ENCODE measurements at regions not wholly inside any gene's neighbourhood (a gene's known extent, or its start where the extent isn't known, plus 50 kb on each side); places are given as distances from the start of the nearest gene placed in this dataset.

DNA sequence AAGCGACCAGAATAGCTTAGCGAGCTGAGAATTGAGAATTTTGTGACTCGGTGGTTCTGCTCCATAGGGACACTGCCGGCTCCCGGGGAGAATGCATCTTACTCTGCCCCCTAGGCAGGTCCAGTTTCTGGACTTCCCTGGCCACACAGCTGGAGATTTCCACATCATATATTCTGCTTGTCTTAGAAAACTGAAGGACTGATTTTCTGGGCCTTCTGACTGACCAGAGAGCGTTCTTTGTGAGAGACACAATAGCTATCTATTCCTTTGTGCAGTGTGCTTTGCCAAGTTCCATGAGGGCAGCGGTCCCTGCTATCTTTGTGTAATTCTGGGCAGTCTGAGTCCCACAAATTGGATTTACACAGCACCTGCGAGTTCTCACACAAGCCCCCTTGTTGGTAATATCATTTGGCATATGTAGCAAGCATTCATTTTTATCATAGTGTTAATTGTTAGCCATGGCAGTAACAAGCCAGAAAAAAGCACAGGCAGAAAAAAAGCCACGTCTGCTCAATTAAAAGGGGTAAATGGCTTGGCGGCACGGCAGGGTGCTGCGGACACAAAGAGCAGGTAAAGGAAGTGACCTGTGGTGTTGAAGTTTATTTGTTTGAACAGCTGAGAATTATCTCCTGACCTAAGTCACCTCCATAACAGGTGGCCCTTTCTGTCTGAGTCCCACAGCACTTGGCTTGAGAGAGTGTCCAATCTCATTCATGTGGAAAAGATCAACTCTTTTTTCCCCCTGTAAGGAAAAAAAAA is 688.7 kb downstream of the TUSC7 start:
- peak overlapping the region; percentile 80 for H3K27ac ChIP-seq (ENCODE audit: low read depth, low read length)
- Mint-ChIP-seq H3K27ac (peak overlapping the region; percentile 92), H3K4me1 (peaks cover 58% of the 10 kb centered on the region), H3K27me3 (ENCODE audit: insufficient read depth) (peaks cover 35% of the 10 kb centered on the region), H3K4me3 (peak overlapping the region; percentile 23), H3K36me3 (ENCODE audit: low read depth) (no peaks in the 10 kb centered on the region), H3K9me3 (no peaks in the 10 kb centered on the region)
- no peaks in the 10 kb centered on the region for H3K36me3 ChIP-seq (ENCODE audit: control insufficient read depth, insufficient read depth, low read length)
- peak overlapping the region; percentile 4 for H3K4me3 ChIP-seq (ENCODE audit: low read length)
- no peaks in the 10 kb centered on the region for H3K27me3 ChIP-seq (ENCODE audit: control insufficient read depth, insufficient read depth, low read length, poor library complexity, severe bottlenecking)
- DNase-seq, result peak; percentile 91
- 5 to 6% methylated on average over 7 to 12 of the region's 12 CpGs for WGBS, 2 experiments (ENCODE audit: insufficient coverage in 1 of 2, insufficient read length in 1 of 2)
- peak overlapping the region; percentile 58 for H3K9ac ChIP-seq (ENCODE audit: extremely low read depth, low read length, poor library complexity, severe bottlenecking)
- H3K4me1 ChIP-seq (ENCODE audit: control insufficient read depth, insufficient read depth, low read length), result peaks cover 24% of the 10 kb centered on the region
- no peaks in the 10 kb centered on the region for H3K9me3 ChIP-seq (ENCODE audit: control insufficient read depth, low read length)
- TF ChIP-seq, protein P1, sequence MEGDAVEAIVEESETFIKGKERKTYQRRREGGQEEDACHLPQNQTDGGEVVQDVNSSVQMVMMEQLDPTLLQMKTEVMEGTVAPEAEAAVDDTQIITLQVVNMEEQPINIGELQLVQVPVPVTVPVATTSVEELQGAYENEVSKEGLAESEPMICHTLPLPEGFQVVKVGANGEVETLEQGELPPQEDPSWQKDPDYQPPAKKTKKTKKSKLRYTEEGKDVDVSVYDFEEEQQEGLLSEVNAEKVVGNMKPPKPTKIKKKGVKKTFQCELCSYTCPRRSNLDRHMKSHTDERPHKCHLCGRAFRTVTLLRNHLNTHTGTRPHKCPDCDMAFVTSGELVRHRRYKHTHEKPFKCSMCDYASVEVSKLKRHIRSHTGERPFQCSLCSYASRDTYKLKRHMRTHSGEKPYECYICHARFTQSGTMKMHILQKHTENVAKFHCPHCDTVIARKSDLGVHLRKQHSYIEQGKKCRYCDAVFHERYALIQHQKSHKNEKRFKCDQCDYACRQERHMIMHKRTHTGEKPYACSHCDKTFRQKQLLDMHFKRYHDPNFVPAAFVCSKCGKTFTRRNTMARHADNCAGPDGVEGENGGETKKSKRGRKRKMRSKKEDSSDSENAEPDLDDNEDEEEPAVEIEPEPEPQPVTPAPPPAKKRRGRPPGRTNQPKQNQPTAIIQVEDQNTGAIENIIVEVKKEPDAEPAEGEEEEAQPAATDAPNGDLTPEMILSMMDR (conservative IDR thresholded peaks at IDR 0.05), result peak; percentile 27

- Mint-ChIP-seq H3K27ac (no peak overlapping the region), H3K36me3 (ENCODE audit: low read depth) (no peaks in the 10 kb centered on the region), H3K27me3 (ENCODE audit: insufficient read depth) (peaks cover 35% of the 10 kb centered on the region), H3K9me3 (no peaks in the 10 kb centered on the region), H3K4me3 (no peak overlapping the region), H3K4me1 (peaks cover 49% of the 10 kb centered on the region)
- Histone ChIP-seq H3K9me3 (ENCODE audit: control insufficient read depth, low read length) (no peaks in the 10 kb centered on the region), H3K27me3 (ENCODE audit: control insufficient read depth, insufficient read depth, low read length, poor library complexity, severe bottlenecking) (no peaks in the 10 kb centered on the region), H3K36me3 (ENCODE audit: control insufficient read depth, insufficient read depth, low read length) (no peaks in the 10 kb centered on the region), H3K27ac (ENCODE audit: low read depth, low read length) (peak overlapping the region; percentile 82), H3K4me3 (ENCODE audit: low read length) (peak overlapping the region; percentile 35), H3K4me1 (ENCODE audit: control insufficient read depth, insufficient read depth, low read length) (peaks cover 22% of the 10 kb centered on the region), H3K9ac (ENCODE audit: extremely low read depth, low read length, poor library complexity, severe bottlenecking) (peak overlapping the region; percentile 35)
- WGBS, 2 experiments (ENCODE audit: insufficient coverage in 1 of 2, insufficient read length in 1 of 2), result 6 to 12% methylated on average over 4 to 5 of the region's 5 CpGs
- TF ChIP-seq, protein P1 (conservative IDR thresholded peaks at IDR 0.05), result peak; percentile 32
- peak; percentile 68 for DNase-seq
These were observed 689.9 kb downstream of the TUSC7 start for GRCh38 chr3:117399311-117400078.

- Mint-ChIP-seq H3K27ac (no peak overlapping the region), H3K9me3 (no peaks in the 10 kb centered on the region), H3K4me3 (no peak overlapping the region), H3K36me3 (ENCODE audit: low read depth) (no peaks in the 10 kb centered on the region), H3K27me3 (ENCODE audit: insufficient read depth) (peaks cover 35% of the 10 kb centered on the region), H3K4me1 (peaks cover 57% of the 10 kb centered on the region)
- Histone ChIP-seq H3K9me3 (ENCODE audit: control insufficient read depth, low read length) (no peaks in the 10 kb centered on the region), H3K36me3 (ENCODE audit: control insufficient read depth, insufficient read depth, low read length) (no peaks in the 10 kb centered on the region), H3K4me3 (ENCODE audit: low read length) (no peak overlapping the region), H3K9ac (ENCODE audit: extremely low read depth, low read length, poor library complexity, severe bottlenecking) (no peak overlapping the region), H3K4me1 (ENCODE audit: control insufficient read depth, insufficient read depth, low read length) (peaks cover 24% of the 10 kb centered on the region), H3K27ac (ENCODE audit: low read depth, low read length) (peak overlapping the region; percentile 82), H3K27me3 (ENCODE audit: control insufficient read depth, insufficient read depth, low read length, poor library complexity, severe bottlenecking) (no peaks in the 10 kb centered on the region)
- TF ChIP-seq, protein P1 (conservative IDR thresholded peaks at IDR 0.05), result no peak
- WGBS, 2 experiments (ENCODE audit: insufficient coverage in 1 of 2, insufficient read length in 1 of 2), result 39 to 42% methylated on average over 7 of the region's 7 CpGs
- DNase-seq, result no peak
These were observed 690.7 kb downstream of the TUSC7 start for GRCh38 chr3:117400303-117400702.

Data from endodermal cell (in vitro differentiated cells).